ENCODE measurements at regions not wholly inside any gene's neighbourhood (a gene's known extent, or its start where the extent isn't known, plus 50 kb on each side); places are given as distances from the start of the nearest gene placed in this dataset.

- no peak for DNase-seq (ENCODE audit: extremely low read depth in 1 of 2, low read depth in 1 of 2)
Observed at GRCh38 chr6:166733900-166734299, 106.8 kb upstream of the RPS6KA2 start.

- no peak for DNase-seq (ENCODE audit: extremely low read depth in 1 of 2, low read depth in 1 of 2)
Observed at GRCh38 chr6:166729658-166730057, 102.6 kb upstream of the RPS6KA2 start.

GRCh38 chr6:166728884-166729530 lies 102.0 kb upstream of the RPS6KA2 start:
- DNase-seq (ENCODE audit: extremely low read depth in 1 of 2, low read depth in 1 of 2), result no peak

- no peak for DNase-seq (ENCODE audit: extremely low read depth in 1 of 2, low read depth in 1 of 2)
Observed at GRCh38 chr6:166726201-166726600, 99.2 kb upstream of the RPS6KA2 start.

- DNase-seq (ENCODE audit: extremely low read depth in 1 of 2, low read depth in 1 of 2), result no peak
Observed at GRCh38 chr6:166725571-166725970, 98.5 kb upstream of the RPS6KA2 start.

- no peak for DNase-seq (ENCODE audit: extremely low read depth in 1 of 2, low read depth in 1 of 2)
Observed at GRCh38 chr6:166724576-166724975, 97.5 kb upstream of the RPS6KA2 start.

- no peak for DNase-seq (ENCODE audit: extremely low read depth in 1 of 2, low read depth in 1 of 2)
Observed at GRCh38 chr6:166722785-166723184, 95.7 kb upstream of the RPS6KA2 start.

- no peak for DNase-seq (ENCODE audit: extremely low read depth in 1 of 2, low read depth in 1 of 2)
Observed at GRCh38 chr6:166721576-166721975, 94.5 kb upstream of the RPS6KA2 start.

- no peak for DNase-seq (ENCODE audit: extremely low read depth in 1 of 2, low read depth in 1 of 2)
Observed at GRCh38 chr6:166720856-166721255, 93.8 kb upstream of the RPS6KA2 start.

- no peak for DNase-seq (ENCODE audit: extremely low read depth in 1 of 2, low read depth in 1 of 2)
Observed at GRCh38 chr6:166719019-166719418, 92.0 kb upstream of the RPS6KA2 start.

GRCh38 chr6:166718516-166718915 lies 91.5 kb upstream of the RPS6KA2 start:
- no peak for DNase-seq (ENCODE audit: extremely low read depth in 1 of 2, low read depth in 1 of 2)

GRCh38 chr6:166716910-166717617 lies 90.0 kb upstream of the RPS6KA2 start:
- DNase-seq (ENCODE audit: extremely low read depth in 1 of 2, low read depth in 1 of 2), result no peak

- DNase-seq (ENCODE audit: extremely low read depth in 1 of 2, low read depth in 1 of 2), result no peak
Observed at GRCh38 chr6:166715992-166716391, 88.9 kb upstream of the RPS6KA2 start.

- no peak for DNase-seq (ENCODE audit: extremely low read depth in 1 of 2, low read depth in 1 of 2)
Observed at GRCh38 chr6:166715065-166715464, 88.0 kb upstream of the RPS6KA2 start.

GRCh38 chr6:166714581-166714980 lies 87.5 kb upstream of the RPS6KA2 start:
- no peak for DNase-seq (ENCODE audit: extremely low read depth in 1 of 2, low read depth in 1 of 2)

GRCh38 chr6:166714187-166714510 lies 87.1 kb upstream of the RPS6KA2 start:
- no peak for DNase-seq (ENCODE audit: extremely low read depth in 1 of 2, low read depth in 1 of 2)

GRCh38 chr6:166713434-166714186 lies 86.6 kb upstream of the RPS6KA2 start:
- DNase-seq (ENCODE audit: extremely low read depth in 1 of 2, low read depth in 1 of 2), result no peak

- no peak for DNase-seq (ENCODE audit: extremely low read depth in 1 of 2, low read depth in 1 of 2)
Observed at GRCh38 chr6:166712286-166713228, 85.5 kb upstream of the RPS6KA2 start.

- no peak for DNase-seq (ENCODE audit: extremely low read depth in 1 of 2, low read depth in 1 of 2)
Observed at GRCh38 chr6:166710084-166710483, 83.0 kb upstream of the RPS6KA2 start.

GRCh38 chr6:166708460-166708859 lies 81.4 kb upstream of the RPS6KA2 start:
- no peak for DNase-seq (ENCODE audit: extremely low read depth in 1 of 2, low read depth in 1 of 2)

GRCh38 chr6:166707045-166707444 lies 80.0 kb upstream of the RPS6KA2 start:
- no peak for DNase-seq (ENCODE audit: extremely low read depth in 1 of 2, low read depth in 1 of 2)
